ENCODE measurements at regions not wholly inside any gene's neighbourhood (a gene's known extent, or its start where the extent isn't known, plus 50 kb on each side); places are given as distances from the start of the nearest gene placed in this dataset.
"Not testable (repeated sequence)": the region's sequence is repeated elsewhere in the genome, so short reads cannot be mapped to it uniquely, and the experiment has no call there.

DNA sequence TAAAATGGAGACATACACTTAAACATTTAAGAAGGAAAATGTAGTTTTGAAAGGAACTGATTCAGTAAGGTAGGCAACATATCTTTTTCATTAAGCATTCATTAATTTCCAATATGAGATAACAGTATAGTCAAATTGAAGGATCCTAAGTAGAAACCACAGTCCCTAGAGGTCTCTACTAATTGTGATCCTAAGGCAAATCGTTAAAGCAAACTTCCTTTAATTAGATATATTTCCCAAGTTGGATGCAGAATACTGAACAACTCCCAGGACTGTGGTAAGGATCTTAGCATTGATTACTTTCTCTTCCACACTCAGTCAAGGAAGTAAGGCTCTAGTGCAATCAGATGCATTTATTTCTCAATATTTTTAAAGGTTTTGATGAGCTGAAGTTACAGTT lies 604.1 kb upstream of the GJE1 start:
- H3K4me3 ChIP-seq (ENCODE audit: low read length), result no peak overlapping the region
- TF ChIP-seq, protein P1, sequence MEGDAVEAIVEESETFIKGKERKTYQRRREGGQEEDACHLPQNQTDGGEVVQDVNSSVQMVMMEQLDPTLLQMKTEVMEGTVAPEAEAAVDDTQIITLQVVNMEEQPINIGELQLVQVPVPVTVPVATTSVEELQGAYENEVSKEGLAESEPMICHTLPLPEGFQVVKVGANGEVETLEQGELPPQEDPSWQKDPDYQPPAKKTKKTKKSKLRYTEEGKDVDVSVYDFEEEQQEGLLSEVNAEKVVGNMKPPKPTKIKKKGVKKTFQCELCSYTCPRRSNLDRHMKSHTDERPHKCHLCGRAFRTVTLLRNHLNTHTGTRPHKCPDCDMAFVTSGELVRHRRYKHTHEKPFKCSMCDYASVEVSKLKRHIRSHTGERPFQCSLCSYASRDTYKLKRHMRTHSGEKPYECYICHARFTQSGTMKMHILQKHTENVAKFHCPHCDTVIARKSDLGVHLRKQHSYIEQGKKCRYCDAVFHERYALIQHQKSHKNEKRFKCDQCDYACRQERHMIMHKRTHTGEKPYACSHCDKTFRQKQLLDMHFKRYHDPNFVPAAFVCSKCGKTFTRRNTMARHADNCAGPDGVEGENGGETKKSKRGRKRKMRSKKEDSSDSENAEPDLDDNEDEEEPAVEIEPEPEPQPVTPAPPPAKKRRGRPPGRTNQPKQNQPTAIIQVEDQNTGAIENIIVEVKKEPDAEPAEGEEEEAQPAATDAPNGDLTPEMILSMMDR (conservative IDR thresholded peaks at IDR 0.05; ENCODE audit: low read depth, low read length), result no peak
- DNase-seq (ENCODE audit: low read depth), result no peak

DNA sequence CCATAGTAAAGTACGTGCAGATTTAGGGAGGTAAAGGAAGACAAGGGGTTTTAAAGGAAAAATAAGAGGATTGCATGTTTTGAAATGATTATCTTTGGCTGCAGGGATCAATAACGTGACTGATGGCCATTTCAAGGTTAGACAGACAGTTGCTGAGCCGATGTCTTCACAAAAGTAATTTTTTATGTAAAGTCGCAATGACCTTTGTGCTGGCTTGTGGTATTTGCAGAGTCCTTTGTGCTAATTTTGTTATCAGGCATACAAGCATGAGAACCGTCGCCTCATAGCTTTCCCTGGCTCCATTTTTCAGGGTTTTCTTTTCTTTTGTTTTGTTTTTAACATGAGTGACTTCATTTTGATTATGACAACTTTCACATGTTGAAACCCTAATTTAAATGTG lies 605.7 kb upstream of the GJE1 start:
- H3K4me3 ChIP-seq (ENCODE audit: low read length), result no peak overlapping the region
- DNase-seq (ENCODE audit: low read depth), result no peak
- TF ChIP-seq, protein P1 (conservative IDR thresholded peaks at IDR 0.05; ENCODE audit: low read depth, low read length), result no peak

DNA sequence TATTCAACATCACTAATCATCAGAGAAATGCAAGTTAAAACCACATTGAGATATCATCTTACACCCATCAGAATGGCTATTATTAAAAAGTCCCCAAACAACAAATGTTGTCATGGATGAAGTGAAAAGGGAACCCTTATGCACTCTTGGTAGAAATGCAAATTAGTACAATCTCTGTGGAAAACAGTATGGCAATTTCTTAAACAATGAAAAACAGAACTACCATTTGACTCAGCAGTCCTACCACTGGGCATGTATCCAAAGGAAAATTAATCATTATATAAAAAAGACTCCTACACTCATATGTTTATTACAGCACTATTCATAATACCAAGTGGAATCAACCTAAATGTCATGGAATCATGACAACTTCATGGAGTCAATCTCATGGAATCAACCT lies 611.3 kb upstream of the GJE1 start:
- no peak overlapping the region for H3K4me3 ChIP-seq (ENCODE audit: low read length)
- DNase-seq (ENCODE audit: low read depth), result no peak
- TF ChIP-seq, protein P1 (conservative IDR thresholded peaks at IDR 0.05; ENCODE audit: low read depth, low read length), result no peak

DNA sequence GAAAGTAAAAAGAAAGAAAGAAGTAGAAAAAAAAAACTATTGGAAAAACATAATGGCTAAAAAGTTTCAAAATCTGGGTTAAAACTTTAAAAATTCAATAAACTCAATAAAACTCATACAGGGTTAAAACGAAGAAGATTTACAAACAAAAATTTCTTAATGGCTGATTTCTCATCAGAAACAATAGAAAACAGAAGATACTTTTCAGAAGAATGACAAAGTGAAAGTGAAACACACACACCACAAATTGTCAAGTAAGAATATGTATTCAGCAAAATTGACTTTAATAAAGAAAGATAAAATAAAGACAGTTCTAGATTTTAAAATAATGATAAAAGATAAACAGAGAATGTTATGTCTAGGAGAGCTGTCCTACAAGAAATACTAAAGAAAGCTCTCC lies 618.9 kb upstream of the GJE1 start:
- H3K4me3 ChIP-seq (ENCODE audit: low read length), result no peak overlapping the region
- TF ChIP-seq, protein P1 (conservative IDR thresholded peaks at IDR 0.05; ENCODE audit: low read depth, low read length), result no peak
- no peak for DNase-seq (ENCODE audit: low read depth)

DNA sequence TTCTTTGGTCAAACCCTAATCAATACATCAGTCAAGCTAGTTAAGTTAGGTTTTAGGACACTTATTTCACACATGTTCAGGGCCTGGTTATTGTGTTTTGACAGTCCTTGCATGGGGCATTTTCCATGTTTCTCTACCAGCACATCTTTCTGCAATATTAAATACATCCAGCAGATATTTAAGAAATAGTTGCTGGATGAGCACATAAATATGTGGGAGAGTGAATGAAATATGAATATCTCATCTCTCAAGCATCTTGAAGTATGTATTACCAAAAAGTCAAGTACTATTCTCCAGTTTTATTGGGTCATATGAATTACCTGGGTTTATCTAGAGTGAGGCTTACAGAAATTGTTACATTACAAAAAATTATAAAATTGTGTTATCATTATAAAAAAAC lies 621.9 kb upstream of the GJE1 start:
- H3K4me3 ChIP-seq (ENCODE audit: low read length), result no peak overlapping the region
- DNase-seq (ENCODE audit: low read depth), result no peak
- TF ChIP-seq, protein P1 (conservative IDR thresholded peaks at IDR 0.05; ENCODE audit: low read depth, low read length), result no peak

DNA sequence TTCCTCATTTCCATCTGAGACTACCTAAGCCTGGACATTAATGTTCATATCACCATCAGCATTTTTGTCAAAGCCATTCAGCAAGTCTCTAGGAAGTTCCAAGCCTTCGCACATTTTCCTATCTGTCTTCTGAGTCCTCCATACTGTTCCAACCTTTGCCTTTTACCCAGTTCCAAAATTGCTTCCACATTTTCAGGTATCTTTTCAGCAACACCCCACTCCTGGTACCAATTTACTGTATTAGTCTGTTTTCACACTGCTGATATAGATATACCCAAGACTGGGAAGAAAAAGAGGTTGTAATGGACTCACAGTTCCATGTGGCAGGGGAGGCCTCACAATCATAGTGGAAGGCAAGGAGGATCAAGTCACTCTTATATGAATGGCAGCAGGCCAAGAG lies 626.7 kb upstream of the GJE1 start:
- DNase-seq (ENCODE audit: low read depth); H3K4me3 ChIP-seq (ENCODE audit: low read length): not testable (repeated sequence)

DNA sequence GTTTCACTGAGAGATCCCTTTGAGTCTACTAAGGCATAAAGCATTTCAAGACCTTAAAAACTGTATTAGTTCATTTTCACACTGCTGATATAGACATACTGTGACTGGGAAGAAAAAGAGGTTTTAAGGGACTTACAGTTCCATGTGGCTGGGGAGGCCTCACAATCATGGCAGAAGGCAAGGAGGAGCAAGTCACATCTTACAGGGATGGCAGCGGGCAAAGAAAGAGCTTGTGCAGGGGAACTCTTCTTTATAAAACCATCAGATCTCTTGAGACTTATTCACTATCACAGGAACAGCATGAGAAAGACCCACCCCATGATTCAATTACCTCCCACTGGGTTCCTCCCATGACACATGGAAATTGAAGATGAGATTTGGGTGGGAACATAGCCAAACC lies 628.4 kb upstream of the GJE1 start:
- DNase-seq (ENCODE audit: low read depth); H3K4me3 ChIP-seq (ENCODE audit: low read length): not testable (repeated sequence)

DNA sequence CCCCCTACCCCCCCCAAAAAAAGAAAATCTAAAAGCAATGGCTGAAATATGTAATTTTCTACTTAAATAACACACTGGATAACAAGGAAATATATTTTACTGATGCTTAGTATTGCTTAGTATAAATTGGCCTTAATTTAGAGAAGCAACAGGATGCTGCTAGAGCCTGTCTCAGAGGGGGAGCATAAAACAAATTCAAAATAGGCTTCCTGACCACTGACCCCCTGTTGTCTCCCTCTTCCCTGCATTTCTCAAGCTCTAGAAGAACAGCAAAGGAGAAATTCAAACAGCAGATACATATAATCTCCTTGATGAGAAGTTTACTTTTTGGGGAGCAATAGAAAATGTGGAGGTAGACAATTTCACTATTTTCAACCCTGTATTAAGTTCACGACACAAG lies 631.1 kb upstream of the GJE1 start:
- TF ChIP-seq, protein P1 (conservative IDR thresholded peaks at IDR 0.05; ENCODE audit: low read depth, low read length), result no peak

More for the DNA sequence above, 631.1 kb upstream of the GJE1 start:
- H3K4me3 ChIP-seq (ENCODE audit: low read length), result no peak overlapping the region
- no peak for DNase-seq (ENCODE audit: low read depth)
